ENCODE measurements at regions not wholly inside any gene's neighbourhood (a gene's known extent, or its start where the extent isn't known, plus 50 kb on each side); places are given as distances from the start of the nearest gene placed in this dataset.

DNA sequence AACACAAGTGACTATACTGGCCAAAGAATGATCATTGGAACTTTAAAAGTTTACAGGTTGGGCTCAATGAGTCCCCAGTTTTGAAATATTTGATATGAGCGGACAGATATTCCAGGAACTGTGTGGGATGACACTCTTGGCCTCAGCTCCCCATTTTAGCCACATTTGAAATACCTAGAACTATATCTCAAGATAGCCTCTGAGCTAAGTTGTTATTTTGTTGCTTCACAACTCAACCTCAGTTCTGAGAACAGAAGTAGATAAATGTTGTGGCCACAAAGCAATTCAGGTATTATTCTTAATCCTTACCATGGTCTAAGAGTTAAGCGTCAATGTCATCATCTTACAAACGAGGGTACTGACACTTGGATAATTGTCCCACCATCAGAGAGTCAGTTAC, 172.2 kb upstream of the SETBP1 start:
- Histone ChIP-seq H3K36me3 (ENCODE audit: control insufficient read depth in 1 of 2, insufficient read depth in 2 of 2, low read length in 2 of 2) (no peaks in the 10 kb centered on the region), H3K27ac (ENCODE audit: low read depth, low read length) (no peak overlapping the region), H3K79me2 (ENCODE audit: insufficient read depth, low read length) (no peaks in the 10 kb centered on the region), H3K27me3 (ENCODE audit: insufficient read depth, low read length) (no peaks in the 10 kb centered on the region), H3K9ac (ENCODE audit: low read length) (no peak overlapping the region), H3K4me2 (ENCODE audit: low read length) (no peak overlapping the region), H2AFZ (ENCODE audit: low read depth, low read length, poor library complexity, severe bottlenecking) (no peak overlapping the region), H3K9me2 (ENCODE audit: insufficient read depth) (no peaks in the 10 kb centered on the region), H3K9me3 (ENCODE audit: control insufficient read depth in 1 of 2, insufficient read depth in 1 of 2, low read depth in 1 of 2, low read length in 2 of 2) (peaks cover 12 to 16% of the 10 kb centered on the region in 2 experiments; a peak in 2 of 4 replicates), H4K20me1 (ENCODE audit: insufficient read depth) (no peaks in the 10 kb centered on the region), H3K4me3 (replicated peaks in 1 of 2; ENCODE audit: low read depth in 1 of 2, low read length in 2 of 2) (no peak overlapping the region), H3K4me1 (ENCODE audit: control insufficient read depth in 1 of 2, insufficient read depth in 2 of 2, low read length in 2 of 2) (no peaks in the 10 kb centered on the region)
- ATAC-seq (no peak), DNase-seq (ENCODE audit: low read depth, low spot score) (no peak)
- TF ChIP-seq ZNF274 (IDR thresholded peaks at IDR 0.05; ENCODE audit: low read depth, low read length) (no peak), EZH2phosphoT487 (IDR thresholded peaks at IDR 0.05; ENCODE audit: borderline replicate concordance) (no peak), CBX3 (IDR thresholded peaks at IDR 0.05; ENCODE audit: low read depth) (no peak), SIN3A (IDR thresholded peaks at IDR 0.05; ENCODE audit: low read depth) (no peak)
- BruUV-seq (replicated peaks), result no TSS peak
- ChIA-PET CTCF (no interaction called here), RAD21 (ENCODE audit: low non-redundant PET in 1 of 2, low total read pairs in 2 of 2, uncharacterized antibody in 2 of 2, unreplicated experiment in 2 of 2) (no interaction called here), POLR2A (no interaction called here)
- intact Hi-C loops (cut with micrococcal nuclease), result no loop called here

GRCh38 chr18:44509048-44509447, 171.6 kb upstream of the SETBP1 start:
- ATAC-seq, result no peak
- H3K9me2 ChIP-seq (ENCODE audit: insufficient read depth), result no peaks in the 10 kb centered on the region
- H3K27ac ChIP-seq (ENCODE audit: low read depth, low read length), result no peak overlapping the region
- intact Hi-C loops (cut with micrococcal nuclease), result no loop called here
- no peaks in the 10 kb centered on the region for H3K27me3 ChIP-seq (ENCODE audit: insufficient read depth, low read length)
- H2AFZ ChIP-seq (ENCODE audit: low read depth, low read length, poor library complexity, severe bottlenecking), result no peak overlapping the region
- H3K9ac ChIP-seq (ENCODE audit: low read length), result no peak overlapping the region
- ChIA-PET POLR2A (no interaction called here), CTCF (no interaction called here), RAD21 (ENCODE audit: low non-redundant PET in 1 of 2, low total read pairs in 2 of 2, uncharacterized antibody in 2 of 2, unreplicated experiment in 2 of 2) (no interaction called here)
- no TSS peak for BruUV-seq (replicated peaks)
- no peak overlapping the region for H3K4me3 ChIP-seq (replicated peaks in 1 of 2; ENCODE audit: low read depth in 1 of 2, low read length in 2 of 2)
- no peaks in the 10 kb centered on the region for H4K20me1 ChIP-seq (ENCODE audit: insufficient read depth)
- no peaks in the 10 kb centered on the region for H3K36me3 ChIP-seq (ENCODE audit: control insufficient read depth in 1 of 2, insufficient read depth in 2 of 2, low read length in 2 of 2)
- H3K4me1 ChIP-seq (ENCODE audit: control insufficient read depth in 1 of 2, insufficient read depth in 2 of 2, low read length in 2 of 2), result no peaks in the 10 kb centered on the region
- H3K9me3 ChIP-seq (ENCODE audit: control insufficient read depth in 1 of 2, insufficient read depth in 1 of 2, low read depth in 1 of 2, low read length in 2 of 2), result peaks cover 12 to 16% of the 10 kb centered on the region in 2 experiments; a peak in 2 of 4 replicates
- no peak for DNase-seq (ENCODE audit: low read depth, low spot score)
- no peak overlapping the region for H3K4me2 ChIP-seq (ENCODE audit: low read length)
- no peaks in the 10 kb centered on the region for H3K79me2 ChIP-seq (ENCODE audit: insufficient read depth, low read length)
- TF ChIP-seq, protein P1, sequence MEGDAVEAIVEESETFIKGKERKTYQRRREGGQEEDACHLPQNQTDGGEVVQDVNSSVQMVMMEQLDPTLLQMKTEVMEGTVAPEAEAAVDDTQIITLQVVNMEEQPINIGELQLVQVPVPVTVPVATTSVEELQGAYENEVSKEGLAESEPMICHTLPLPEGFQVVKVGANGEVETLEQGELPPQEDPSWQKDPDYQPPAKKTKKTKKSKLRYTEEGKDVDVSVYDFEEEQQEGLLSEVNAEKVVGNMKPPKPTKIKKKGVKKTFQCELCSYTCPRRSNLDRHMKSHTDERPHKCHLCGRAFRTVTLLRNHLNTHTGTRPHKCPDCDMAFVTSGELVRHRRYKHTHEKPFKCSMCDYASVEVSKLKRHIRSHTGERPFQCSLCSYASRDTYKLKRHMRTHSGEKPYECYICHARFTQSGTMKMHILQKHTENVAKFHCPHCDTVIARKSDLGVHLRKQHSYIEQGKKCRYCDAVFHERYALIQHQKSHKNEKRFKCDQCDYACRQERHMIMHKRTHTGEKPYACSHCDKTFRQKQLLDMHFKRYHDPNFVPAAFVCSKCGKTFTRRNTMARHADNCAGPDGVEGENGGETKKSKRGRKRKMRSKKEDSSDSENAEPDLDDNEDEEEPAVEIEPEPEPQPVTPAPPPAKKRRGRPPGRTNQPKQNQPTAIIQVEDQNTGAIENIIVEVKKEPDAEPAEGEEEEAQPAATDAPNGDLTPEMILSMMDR (IDR thresholded peaks at IDR 0.05 in 2 of 3, conservative IDR thresholded peaks at IDR 0.05 in 1 of 3; ENCODE audit: borderline replicate concordance in 1 of 3, insufficient read depth in 1 of 3, low read depth in 2 of 3, low read length in 2 of 3), result no peak
- TF ChIP-seq EZH2phosphoT487 (IDR thresholded peaks at IDR 0.05; ENCODE audit: borderline replicate concordance) (no peak), ZNF274 (IDR thresholded peaks at IDR 0.05; ENCODE audit: low read depth, low read length) (no peak), POLR2AphosphoS5 (IDR thresholded peaks at IDR 0.05; ENCODE audit: low read depth, low read length) (no peak), RAD21 (IDR thresholded peaks at IDR 0.05; ENCODE audit: low read depth) (no peak), EGR1 (IDR thresholded peaks at IDR 0.05; ENCODE audit: low read depth) (no peak), YY1 (IDR thresholded peaks at IDR 0.05; ENCODE audit: extremely low read depth, insufficient replicate concordance, low read depth, low read length) (no peak), EZH2 (IDR thresholded peaks at IDR 0.05) (no peak), SIN3A (IDR thresholded peaks at IDR 0.05; ENCODE audit: low read depth) (no peak)
- TF ChIP-seq, protein P2, sequence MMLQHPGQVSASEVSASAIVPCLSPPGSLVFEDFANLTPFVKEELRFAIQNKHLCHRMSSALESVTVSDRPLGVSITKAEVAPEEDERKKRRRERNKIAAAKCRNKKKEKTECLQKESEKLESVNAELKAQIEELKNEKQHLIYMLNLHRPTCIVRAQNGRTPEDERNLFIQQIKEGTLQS (IDR thresholded peaks at IDR 0.05), result no peak
- TF ChIP-seq, protein P3, sequence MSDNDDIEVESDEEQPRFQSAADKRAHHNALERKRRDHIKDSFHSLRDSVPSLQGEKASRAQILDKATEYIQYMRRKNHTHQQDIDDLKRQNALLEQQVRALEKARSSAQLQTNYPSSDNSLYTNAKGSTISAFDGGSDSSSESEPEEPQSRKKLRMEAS (IDR thresholded peaks at IDR 0.05), result no peak
- TF ChIP-seq, protein P4, sequence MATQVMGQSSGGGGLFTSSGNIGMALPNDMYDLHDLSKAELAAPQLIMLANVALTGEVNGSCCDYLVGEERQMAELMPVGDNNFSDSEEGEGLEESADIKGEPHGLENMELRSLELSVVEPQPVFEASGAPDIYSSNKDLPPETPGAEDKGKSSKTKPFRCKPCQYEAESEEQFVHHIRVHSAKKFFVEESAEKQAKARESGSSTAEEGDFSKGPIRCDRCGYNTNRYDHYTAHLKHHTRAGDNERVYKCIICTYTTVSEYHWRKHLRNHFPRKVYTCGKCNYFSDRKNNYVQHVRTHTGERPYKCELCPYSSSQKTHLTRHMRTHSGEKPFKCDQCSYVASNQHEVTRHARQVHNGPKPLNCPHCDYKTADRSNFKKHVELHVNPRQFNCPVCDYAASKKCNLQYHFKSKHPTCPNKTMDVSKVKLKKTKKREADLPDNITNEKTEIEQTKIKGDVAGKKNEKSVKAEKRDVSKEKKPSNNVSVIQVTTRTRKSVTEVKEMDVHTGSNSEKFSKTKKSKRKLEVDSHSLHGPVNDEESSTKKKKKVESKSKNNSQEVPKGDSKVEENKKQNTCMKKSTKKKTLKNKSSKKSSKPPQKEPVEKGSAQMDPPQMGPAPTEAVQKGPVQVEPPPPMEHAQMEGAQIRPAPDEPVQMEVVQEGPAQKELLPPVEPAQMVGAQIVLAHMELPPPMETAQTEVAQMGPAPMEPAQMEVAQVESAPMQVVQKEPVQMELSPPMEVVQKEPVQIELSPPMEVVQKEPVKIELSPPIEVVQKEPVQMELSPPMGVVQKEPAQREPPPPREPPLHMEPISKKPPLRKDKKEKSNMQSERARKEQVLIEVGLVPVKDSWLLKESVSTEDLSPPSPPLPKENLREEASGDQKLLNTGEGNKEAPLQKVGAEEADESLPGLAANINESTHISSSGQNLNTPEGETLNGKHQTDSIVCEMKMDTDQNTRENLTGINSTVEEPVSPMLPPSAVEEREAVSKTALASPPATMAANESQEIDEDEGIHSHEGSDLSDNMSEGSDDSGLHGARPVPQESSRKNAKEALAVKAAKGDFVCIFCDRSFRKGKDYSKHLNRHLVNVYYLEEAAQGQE (IDR thresholded peaks at IDR 0.05; ENCODE audit: low read depth), result no peak

Measured in HCT116 (cell line).